GM10248 (cell line): ENCODE measurements at regions not wholly inside any gene's neighbourhood (a gene's known extent, or its start where the extent isn't known, plus 50 kb on each side); places are given as distances from the start of the nearest gene placed in this dataset.

Experiments used
- CTCF ChIA-PET: fragments of 300-600 bp; sonication (Branson Sonifier 250); formaldehyde crosslinking; extraction: SDS; loops from one replicate; lab custom pipeline; 2021; ENCODE audit warnings: antibody characterized with exemption; lab: Yijun Ruan, JAX
- POLR2A ChIA-PET: fragments of 350-650 bp; sonication (Branson Sonifier 250); formaldehyde crosslinking; extraction: SDS; loops from one replicate; lab custom pipeline; 2020; ENCODE audit warnings: antibody characterized with exemption; lab: Yijun Ruan, JAX
- DNase-seq: peaks from one replicate; pipeline ENCODE4 v3.0.0; 2012; ENCODE audit errors: extremely low spot score
- CTCF ChIP-seq: IDR thresholded peaks from 2 replicates; pipeline ENCODE4 v1.5.1; 2012; ENCODE audit warnings: mild to moderate bottlenecking, low read depth; ENCODE audit errors: extremely low read depth, missing control alignments, control extremely low read depth

GRCh38 chr4:17065821-17066220 is 167.4 kb upstream of the LDB2 start:
- no peak for DNase-seq
- ChIA-PET POLR2A (no interaction called here), CTCF (no interaction called here)
- no peak for TF ChIP-seq CTCF

GRCh38 chr4:17064959-17065358 is 166.5 kb upstream of the LDB2 start:
- POLR2A ChIA-PET, result no interaction called here
- CTCF ChIA-PET, result interaction anchor here (1.2 to 1.4 kb wide), 3 partner anchors 9 to 43 kb away, joined by 3 read pairs; no protein-coding TSS in a partner anchor

DNA sequence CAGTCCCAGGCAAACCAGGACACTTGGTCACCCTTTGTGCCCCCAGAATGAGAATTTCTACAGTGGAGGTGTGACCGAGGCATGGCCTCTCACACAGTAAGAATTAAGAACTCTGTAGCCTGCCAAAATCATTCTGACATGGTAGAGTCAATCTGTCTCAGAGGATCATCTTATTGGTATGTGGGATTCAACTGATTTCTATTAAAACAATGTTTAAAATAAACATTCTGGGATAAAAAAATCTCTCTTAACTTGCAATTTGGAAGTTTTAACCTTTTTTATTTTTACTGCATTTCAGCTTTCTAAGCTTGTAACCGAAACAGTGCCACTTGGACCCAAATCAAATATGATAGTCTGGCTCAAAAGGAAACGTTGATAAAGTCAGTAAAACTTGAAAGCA is 165.4 kb upstream of the LDB2 start:
- no peak for TF ChIP-seq CTCF
- CTCF ChIA-PET, result interaction anchor here (1.2 to 1.4 kb wide), 3 partner anchors 8 to 42 kb away, joined by 3 read pairs; no protein-coding TSS in a partner anchor
- POLR2A ChIA-PET, result no interaction called here
- no peak for DNase-seq

More at GRCh38 chr4:17064959-17065358, 166.5 kb upstream of the LDB2 start:
- no peak for TF ChIP-seq CTCF
- DNase-seq, result no peak

- TF ChIP-seq CTCF, result no peak
- POLR2A ChIA-PET, result no interaction called here
- CTCF ChIA-PET, result interaction anchor here (1.0 kb wide), 1 partner anchor 10 kb away, joined by 3 read pairs; no protein-coding TSS in a partner anchor
- no peak for DNase-seq
Measured at GRCh38 chr4:17060230-17060629, 161.8 kb upstream of the LDB2 start.

- no peak for DNase-seq
- CTCF ChIA-PET, result interaction anchor here (1.0 to 1.4 kb wide), 2 partner anchors 9 to 10 kb away, joined by 3 read pairs; no protein-coding TSS in a partner anchor
Measured at GRCh38 chr4:17058916-17059741, 160.7 kb upstream of the LDB2 start.

GRCh38 chr4:17058536-17058915 is 160.1 kb upstream of the LDB2 start:
- TF ChIP-seq CTCF, result no peak
- no peak for DNase-seq
- ChIA-PET POLR2A (no interaction called here), CTCF (interaction anchor here (1.4 kb wide), 1 partner anchor 11 kb away, joined by 3 read pairs; no protein-coding TSS in a partner anchor)

More at GRCh38 chr4:17058916-17059741, 160.7 kb upstream of the LDB2 start:
- no peak for TF ChIP-seq CTCF
- POLR2A ChIA-PET, result no interaction called here
